ENCODE measurements at regions not wholly inside any gene's neighbourhood (a gene's known extent, or its start where the extent isn't known, plus 50 kb on each side); places are given as distances from the start of the nearest gene placed in this dataset.
"Not testable (repeated sequence)": the region's sequence is repeated elsewhere in the genome, so short reads cannot be mapped to it uniquely, and the experiment has no call there.

- DNase-seq (ENCODE audit: low read depth in 2 of 2) = no peak
Measured at GRCh38 chr2:207357216-207357615, 172.5 kb upstream of the CREB1 start.

- DNase-seq (ENCODE audit: low read depth in 2 of 2) = no peak
Measured at GRCh38 chr2:207362716-207363115, 167.0 kb upstream of the CREB1 start.

- DNase-seq (ENCODE audit: low read depth in 2 of 2) = no peak
Measured at GRCh38 chr2:207363761-207364290, 165.9 kb upstream of the CREB1 start.

- DNase-seq (ENCODE audit: low read depth in 2 of 2) = no peak
Measured at GRCh38 chr2:207370646-207371045, 159.1 kb upstream of the CREB1 start.

- no peak for DNase-seq (ENCODE audit: low read depth in 2 of 2)
Measured at GRCh38 chr2:207371877-207372276, 157.9 kb upstream of the CREB1 start.

- DNase-seq (ENCODE audit: low read depth in 2 of 2) = no peak
Measured at GRCh38 chr2:207372483-207372882, 157.3 kb upstream of the CREB1 start.

GRCh38 chr2:207375207-207375875 lies 154.4 kb upstream of the CREB1 start:
- no peak for DNase-seq (ENCODE audit: low read depth in 2 of 2)

- not testable (repeated sequence) for DNase-seq (ENCODE audit: low read depth in 2 of 2)
Measured at GRCh38 chr2:207378620-207379019, 151.1 kb upstream of the CREB1 start.

- no peak for DNase-seq (ENCODE audit: low read depth in 2 of 2)
Measured at GRCh38 chr2:207385076-207385475, 144.7 kb upstream of the CREB1 start.

GRCh38 chr2:207385903-207386302 lies 143.9 kb upstream of the CREB1 start:
- peak in 1 of 2 donors; percentile 66 for DNase-seq (ENCODE audit: low read depth in 2 of 2)

- DNase-seq (ENCODE audit: low read depth in 2 of 2) = no peak
Measured at GRCh38 chr2:207387001-207387571, 142.7 kb upstream of the CREB1 start.

- no peak for DNase-seq (ENCODE audit: low read depth in 2 of 2)
Measured at GRCh38 chr2:207390302-207391095, 139.3 kb upstream of the CREB1 start.

GRCh38 chr2:207394203-207394781 lies 135.5 kb upstream of the CREB1 start:
- peak in 1 of 2 donors; percentile 28 for DNase-seq (ENCODE audit: low read depth in 2 of 2)

GRCh38 chr2:207394812-207395534 lies 134.8 kb upstream of the CREB1 start:
- peak; percentile 46 to 98 for DNase-seq (ENCODE audit: low read depth in 2 of 2)

- DNase-seq (ENCODE audit: low read depth in 2 of 2) = peak in 1 of 2 donors; percentile 7
Measured at GRCh38 chr2:207395535-207396251, 134.1 kb upstream of the CREB1 start.

- no peak for DNase-seq (ENCODE audit: low read depth in 2 of 2)
Measured at GRCh38 chr2:207397917-207398655, 131.7 kb upstream of the CREB1 start.

GRCh38 chr2:207399301-207399700 lies 130.5 kb upstream of the CREB1 start:
- no peak for DNase-seq (ENCODE audit: low read depth in 2 of 2)

- DNase-seq (ENCODE audit: low read depth in 2 of 2) = no peak
Measured at GRCh38 chr2:207401338-207401737, 128.4 kb upstream of the CREB1 start.

GRCh38 chr2:207403141-207403540 lies 126.6 kb upstream of the CREB1 start:
- DNase-seq (ENCODE audit: low read depth in 2 of 2) = no peak

GRCh38 chr2:207403950-207404349 lies 125.8 kb upstream of the CREB1 start:
- no peak for DNase-seq (ENCODE audit: low read depth in 2 of 2)

All from dermis microvascular lymphatic vessel endothelial cell (primary cell).